H9 (cell line): ENCODE measurements at regions not wholly inside any gene's neighbourhood (a gene's known extent, or its start where the extent isn't known, plus 50 kb on each side); places are given as distances from the start of the nearest gene placed in this dataset.
A peak's percentile ranks its signal among the peaks of the same experiment; 100 is the strongest.

Experiments
- DNase-seq: peaks from one replicate; pipeline ENCODE4 v3.0.0-alpha.2; 2017
- H2AFZ ChIP-seq: one replicate; pipeline ENCODE4 v1.6.1; 2013; ENCODE audit warnings: mild to moderate bottlenecking, low read length, control low read depth, moderate library complexity
- H2AK5ac ChIP-seq: 2 replicates; pipeline ENCODE4 v1.6.1; 2013; ENCODE audit warnings: low read length, control low read depth, mixed read lengths; ENCODE audit not compliant: insufficient read length
- H2BK120ac ChIP-seq: one replicate; pipeline ENCODE4 v1.6.1; 2013; ENCODE audit warnings: low read depth, mild to moderate bottlenecking, low read length, control low read depth, inconsistent platforms; ENCODE audit not compliant: poor library complexity, severe bottlenecking
- H2BK12ac ChIP-seq: 2 replicates; pipeline ENCODE4 v1.6.1; 2013; ENCODE audit warnings: low read length, control low read depth, mixed read lengths, low read depth; ENCODE audit not compliant: insufficient read length
- H2BK15ac ChIP-seq: 2 replicates; pipeline ENCODE4 v1.6.1; 2013; ENCODE audit warnings: low read depth, low read length, control low read depth
- H2BK20ac ChIP-seq: one replicate; pipeline ENCODE4 v1.6.1; 2013; ENCODE audit warnings: low read depth, mild to moderate bottlenecking, low read length, control low read depth, inconsistent platforms; ENCODE audit not compliant: poor library complexity, severe bottlenecking
- H2BK5ac ChIP-seq: 2 replicates; pipeline ENCODE4 v1.6.1; 2013; ENCODE audit warnings: low read length, control low read depth, mixed read lengths; ENCODE audit not compliant: insufficient read length
- H3K14ac ChIP-seq: 2 replicates; pipeline ENCODE4 v1.6.1; 2013; ENCODE audit warnings: low read length, control low read depth; ENCODE audit not compliant: insufficient read depth
- H3K18ac ChIP-seq: 2 replicates; pipeline ENCODE4 v1.6.1; 2013; ENCODE audit warnings: low read depth, mild to moderate bottlenecking, mixed read lengths, low read length, control low read depth; ENCODE audit not compliant: insufficient read length
- H3K23ac ChIP-seq: 2 replicates; pipeline ENCODE4 v1.6.1; 2013; ENCODE audit warnings: low read length, control low read depth, mixed read lengths, low read depth; ENCODE audit not compliant: insufficient read length
- H3K23me2 ChIP-seq: 2 replicates; pipeline ENCODE4 v1.6.1; 2013; ENCODE audit warnings: low read depth, mild to moderate bottlenecking, mixed read lengths, low read length, control low read depth; ENCODE audit not compliant: insufficient read length, poor library complexity, severe bottlenecking
- H3K27ac ChIP-seq: 2 replicates; pipeline ENCODE4 v1.5.1; 2013; ENCODE audit warnings: low read length, control low read depth, mixed read lengths, low read depth; ENCODE audit not compliant: insufficient read length
- H3K27me3 ChIP-seq: 2 replicates; pipeline ENCODE4 v1.6.1; 2013; ENCODE audit warnings: low read length, control low read depth, inconsistent platforms; ENCODE audit not compliant: insufficient read depth
- H3K4ac ChIP-seq: 2 replicates; pipeline ENCODE4 v1.6.1; 2013; ENCODE audit warnings: low read depth, mild to moderate bottlenecking, control low read depth, inconsistent platforms, low read length, moderate library complexity
- H3K4me1 ChIP-seq: 2 replicates; pipeline ENCODE4 v1.6.1; 2013; ENCODE audit warnings: low read length, control low read depth, inconsistent platforms; ENCODE audit not compliant: insufficient read depth
- H3K4me2 ChIP-seq: 2 replicates; pipeline ENCODE4 v1.6.1; 2013; ENCODE audit warnings: low read length, control low read depth, mixed read lengths; ENCODE audit not compliant: insufficient read length, insufficient read depth
- H3K56ac ChIP-seq: 2 replicates; pipeline ENCODE4 v1.6.1; 2013; ENCODE audit warnings: low read depth, mild to moderate bottlenecking, mixed read lengths, low read length, control low read depth; ENCODE audit not compliant: insufficient read length
- H3K79me1 ChIP-seq: 2 replicates; pipeline ENCODE4 v1.6.1; 2013; ENCODE audit warnings: low read depth, mild to moderate bottlenecking, moderate library complexity, low read length, control low read depth, inconsistent platforms; ENCODE audit not compliant: insufficient read depth, poor library complexity, severe bottlenecking
- H3K79me2 ChIP-seq: 2 replicates; pipeline ENCODE4 v1.6.1; 2013; ENCODE audit warnings: low read length, control low read depth, inconsistent platforms; ENCODE audit not compliant: insufficient read depth
- H3K9ac ChIP-seq: 2 replicates; pipeline ENCODE4 v1.6.1; 2013; ENCODE audit warnings: low read length, control low read depth, mixed read lengths; ENCODE audit not compliant: insufficient read length; ENCODE audit errors: extremely low read depth
- H3K9me3 ChIP-seq: one replicate; pipeline ENCODE4 v1.6.1; 2013; ENCODE audit warnings: low read depth, low read length, inconsistent platforms; ENCODE audit not compliant: control insufficient read depth
- H3T11ph ChIP-seq: one replicate; pipeline ENCODE4 v1.6.1; 2013; ENCODE audit warnings: mild to moderate bottlenecking, low read length, control low read depth, inconsistent platforms
- H4K20me1 ChIP-seq: one replicate; pipeline ENCODE4 v1.6.1; 2013; ENCODE audit not compliant: control insufficient read depth, insufficient read length, insufficient read depth
- H4K5ac ChIP-seq: 2 replicates; pipeline ENCODE4 v1.6.1; 2013; ENCODE audit warnings: low read depth, mild to moderate bottlenecking, mixed read lengths, low read length, control low read depth; ENCODE audit not compliant: insufficient read length
- H4K8ac ChIP-seq: replicated peaks from 2 replicates; pipeline ENCODE4 v1.6.1; 2013; ENCODE audit warnings: low read length, control low read depth, mixed read lengths, low read depth; ENCODE audit not compliant: insufficient read length
- H4K91ac ChIP-seq: 2 replicates; pipeline ENCODE4 v1.6.1; 2013; ENCODE audit warnings: low read depth, mild to moderate bottlenecking, moderate library complexity, mixed read lengths, low read length, control low read depth; ENCODE audit not compliant: insufficient read length
- H3K27ac Mint-ChIP-seq, 3 experiments: 2 replicates in 2 of 3; 3 replicates in 1 of 3; pipeline ENCODE4 v1.8.0; 2020 to 2021; ENCODE audit warnings: mixed read lengths in 3 of 3, mild to moderate bottlenecking in 1 of 3, moderate library complexity in 1 of 3
- H3K27me3 Mint-ChIP-seq: 2 replicates; pipeline ENCODE4 v1.8.0; 2021; ENCODE audit warnings: low read depth, mild to moderate bottlenecking, moderate library complexity, mixed read lengths
- H3K36me3 Mint-ChIP-seq, 3 experiments: 2 replicates in 2 of 3; 3 replicates in 1 of 3; pipeline ENCODE4 v1.8.0; 2020 to 2021; ENCODE audit warnings: low read depth in 3 of 3, mixed read lengths in 3 of 3; ENCODE audit not compliant: insufficient read depth in 1 of 3
- H3K4me1 Mint-ChIP-seq, 2 experiments: 2 replicates each; pipeline ENCODE4 v1.8.0; 2020; ENCODE audit warnings: mixed read lengths in 2 of 2
- H3K4me3 Mint-ChIP-seq, 2 experiments: 2 replicates in 1 of 2; 3 replicates in 1 of 2; pipeline ENCODE4 v1.8.0; 2020 to 2021; ENCODE audit warnings: mild to moderate bottlenecking in 2 of 2, mixed read lengths in 2 of 2, moderate library complexity in 1 of 2
- H3K9me3 Mint-ChIP-seq, 2 experiments: 2 replicates in 1 of 2; 3 replicates in 1 of 2; pipeline ENCODE4 v1.8.0; 2020; ENCODE audit warnings: mild to moderate bottlenecking in 2 of 2, mixed read lengths in 2 of 2, moderate library complexity in 1 of 2
- CTCF ChIP-seq: fragments of 200-600 bp; sonication (generic); conservative IDR thresholded peaks from 3 replicates; pipeline ENCODE4 v1.8.0; 2021; ENCODE audit warnings: antibody characterized with exemption, mild to moderate bottlenecking
- WGBS: extraction: QIAGEN DNeasy Blood & Tissue Kit; methylation state at CpG from one replicate; pipeline ENCODE4 v1.1.7; 2013; ENCODE audit warnings: missing lambda C conversion rate, low lambda C conversion rate, mixed read lengths; ENCODE audit not compliant: insufficient read length; ENCODE audit errors: extremely low coverage; 5-methylcytosine and 5-hydroxymethylcytosine counted together

DNA sequence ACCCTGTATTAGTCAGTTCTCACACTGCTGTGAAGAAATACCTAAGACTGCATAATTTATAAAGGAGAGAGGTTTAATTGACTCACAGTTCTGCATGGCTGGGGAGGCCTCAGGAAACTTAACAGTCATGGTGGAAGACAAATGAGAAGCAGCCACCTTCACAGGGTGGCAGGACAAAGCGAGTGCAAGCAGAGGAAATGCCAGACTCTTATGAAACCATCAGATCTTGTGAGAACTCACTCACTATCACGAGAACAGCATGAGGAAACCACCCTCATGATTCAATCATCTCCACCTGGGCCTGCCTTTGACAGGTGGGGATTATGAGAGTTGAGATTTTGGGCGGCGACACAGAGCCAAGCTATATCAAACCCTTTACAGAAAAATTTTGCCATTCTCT is 722.4 kb downstream of the RAB28 start:
- H2BK120ac ChIP-seq: no peak overlapping the region
- no peaks in the 10 kb centered on the region for H3K79me1 ChIP-seq
- Mint-ChIP-seq H3K4me3 (no peak overlapping the region), H3K9me3 (no peaks in the 10 kb centered on the region; a peak in 1 of 5 replicates), H3K27ac (no peak overlapping the region; a peak in 1 of 7 replicates), H3K27me3 (no peaks in the 10 kb centered on the region), H3K36me3 (no peaks in the 10 kb centered on the region), H3K4me1 (no peaks in the 10 kb centered on the region)
- no peak overlapping the region for H3K4ac ChIP-seq
- no peak overlapping the region for H4K8ac ChIP-seq
- H2AK5ac ChIP-seq: no peak overlapping the region
- DNase-seq: no peak
- H2BK15ac ChIP-seq: no peak overlapping the region
- no peak overlapping the region for H3K23ac ChIP-seq
- peak overlapping the region; percentile 23 for H2AFZ ChIP-seq
- TF ChIP-seq CTCF: no peak
- H3K9me3 ChIP-seq: no peaks in the 10 kb centered on the region
- H3K79me2 ChIP-seq: no peaks in the 10 kb centered on the region
- no peaks in the 10 kb centered on the region for H3K23me2 ChIP-seq
- no peak overlapping the region for H3K9ac ChIP-seq
- no peaks in the 10 kb centered on the region for H3K27me3 ChIP-seq
- H3K18ac ChIP-seq: no peak overlapping the region
- no peak overlapping the region for H4K5ac ChIP-seq
- WGBS: no CpG with 5 or more reads among the region's 4 CpGs
- H2BK5ac ChIP-seq: no peak overlapping the region
- no peak overlapping the region for H3T11ph ChIP-seq
- no peak overlapping the region for H2BK12ac ChIP-seq
- no peak overlapping the region for H3K27ac ChIP-seq
- no peak overlapping the region for H3K56ac ChIP-seq
- H3K14ac ChIP-seq: no peak overlapping the region
- no peaks in the 10 kb centered on the region for H3K4me1 ChIP-seq
- H2BK20ac ChIP-seq: no peak overlapping the region
- H3K4me2 ChIP-seq: no peak overlapping the region
- H4K91ac ChIP-seq: no peak overlapping the region
- no peaks in the 10 kb centered on the region for H4K20me1 ChIP-seq
